GM13976 (cell line): ENCODE measurements at regions not wholly inside any gene's neighbourhood (a gene's known extent, or its start where the extent isn't known, plus 50 kb on each side); places are given as distances from the start of the nearest gene placed in this dataset.

Experiments
- DNase-seq: peaks from one replicate; pipeline ENCODE4 v3.0.0; 2012; ENCODE audit warnings: low spot score
- in situ Hi-C: fragments of 300-500 bp; cut with MboI; formaldehyde crosslinking; loops from one replicate; pipeline ENCODE4 v1.12.0; 2022; ENCODE audit warnings: low sequenced_read_pairs, mixed read lengths, inconsistent platforms; ENCODE audit not compliant: unreplicated experiment
- TF ChIP-seq, protein P1 (sequence below): IDR thresholded peaks from 2 replicates; pipeline ENCODE4 v1.5.1; 2012; ENCODE audit warnings: borderline replicate concordance, mild to moderate bottlenecking; ENCODE audit not compliant: insufficient read depth; ENCODE audit errors: extremely low read depth, missing control alignments, control extremely low read depth

DNA sequence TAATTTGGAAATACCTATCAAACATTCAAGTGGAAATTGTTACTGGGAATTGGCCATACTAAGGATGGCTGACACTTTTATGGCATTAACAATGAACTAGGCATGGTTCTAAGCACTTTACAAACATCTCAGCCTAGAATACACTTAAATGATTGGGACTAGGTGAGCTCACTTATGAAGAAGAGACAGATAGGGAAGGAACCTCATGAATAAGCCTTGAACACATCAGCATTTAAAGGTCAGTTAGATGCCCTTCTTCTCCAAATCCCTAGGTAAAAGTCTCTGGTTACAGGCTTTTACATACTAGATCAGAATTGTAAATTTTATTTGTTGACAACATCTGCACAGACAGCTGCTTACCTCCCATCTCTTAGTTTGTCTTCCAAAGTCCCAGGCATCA lies 488.6 kb downstream of the RMST start:
- TF ChIP-seq, protein P1, sequence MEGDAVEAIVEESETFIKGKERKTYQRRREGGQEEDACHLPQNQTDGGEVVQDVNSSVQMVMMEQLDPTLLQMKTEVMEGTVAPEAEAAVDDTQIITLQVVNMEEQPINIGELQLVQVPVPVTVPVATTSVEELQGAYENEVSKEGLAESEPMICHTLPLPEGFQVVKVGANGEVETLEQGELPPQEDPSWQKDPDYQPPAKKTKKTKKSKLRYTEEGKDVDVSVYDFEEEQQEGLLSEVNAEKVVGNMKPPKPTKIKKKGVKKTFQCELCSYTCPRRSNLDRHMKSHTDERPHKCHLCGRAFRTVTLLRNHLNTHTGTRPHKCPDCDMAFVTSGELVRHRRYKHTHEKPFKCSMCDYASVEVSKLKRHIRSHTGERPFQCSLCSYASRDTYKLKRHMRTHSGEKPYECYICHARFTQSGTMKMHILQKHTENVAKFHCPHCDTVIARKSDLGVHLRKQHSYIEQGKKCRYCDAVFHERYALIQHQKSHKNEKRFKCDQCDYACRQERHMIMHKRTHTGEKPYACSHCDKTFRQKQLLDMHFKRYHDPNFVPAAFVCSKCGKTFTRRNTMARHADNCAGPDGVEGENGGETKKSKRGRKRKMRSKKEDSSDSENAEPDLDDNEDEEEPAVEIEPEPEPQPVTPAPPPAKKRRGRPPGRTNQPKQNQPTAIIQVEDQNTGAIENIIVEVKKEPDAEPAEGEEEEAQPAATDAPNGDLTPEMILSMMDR: no peak
- no peak for DNase-seq
- in situ Hi-C loops: no loop called here

- TF ChIP-seq, protein P1: no peak
- no peak for DNase-seq
- in situ Hi-C loops: no loop called here
Observed at GRCh38 chr12:97951717-97952116, 489.1 kb downstream of the RMST start.

GRCh38 chr12:97957109-97957508 lies 494.5 kb downstream of the RMST start:
- DNase-seq: no peak
- TF ChIP-seq, protein P1: no peak
- in situ Hi-C loops: no loop called here

- TF ChIP-seq, protein P1: no peak
Observed at GRCh38 chr12:97960225-97960624, 497.6 kb downstream of the RMST start.

DNA sequence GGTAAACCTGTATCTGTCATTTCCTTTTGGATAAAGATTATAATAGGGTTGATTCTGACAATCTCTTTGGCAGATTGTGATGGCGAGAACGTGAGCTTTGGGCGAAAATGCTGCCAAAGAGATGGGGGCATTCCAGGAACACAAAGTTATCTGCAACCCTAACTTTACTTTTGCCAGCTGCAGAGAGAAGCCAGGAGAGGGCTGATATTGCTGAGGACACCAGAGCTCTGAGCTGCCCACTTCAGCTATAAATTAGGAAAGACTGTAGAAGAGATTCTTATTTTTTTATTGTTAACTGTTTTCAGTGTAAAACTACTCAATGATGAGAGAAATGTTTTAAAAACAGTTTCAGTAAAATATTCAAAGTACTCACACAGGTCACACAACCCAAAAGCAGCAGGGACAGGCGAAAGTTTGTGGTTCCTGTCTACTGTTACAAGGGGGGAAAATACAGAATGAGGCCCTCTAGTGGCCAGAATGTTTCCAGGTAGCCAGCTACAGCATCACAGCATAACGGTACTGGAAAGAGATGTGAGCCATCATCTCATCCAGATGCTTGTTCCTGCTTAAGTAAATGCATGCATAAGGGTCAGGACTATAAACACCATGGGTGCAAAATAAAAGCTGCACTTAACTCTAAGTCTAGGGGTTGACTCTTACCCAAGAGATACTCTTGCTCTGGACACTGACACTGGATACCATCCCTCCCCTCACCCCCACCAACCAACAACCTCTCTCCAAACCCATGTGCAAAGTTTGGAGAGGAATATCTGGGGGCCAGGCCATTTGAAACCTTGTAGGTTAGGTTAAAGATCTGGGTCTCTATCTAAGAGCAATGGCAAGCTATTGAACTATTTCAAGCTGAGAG lies 498.4 kb downstream of the RMST start:
- DNase-seq: peak; percentile 13
- in situ Hi-C loops: no loop called here
- TF ChIP-seq, protein P1: peak; percentile 67

More at GRCh38 chr12:97960225-97960624, 497.6 kb downstream of the RMST start:
- in situ Hi-C loops: no loop called here
- DNase-seq: no peak

DNA sequence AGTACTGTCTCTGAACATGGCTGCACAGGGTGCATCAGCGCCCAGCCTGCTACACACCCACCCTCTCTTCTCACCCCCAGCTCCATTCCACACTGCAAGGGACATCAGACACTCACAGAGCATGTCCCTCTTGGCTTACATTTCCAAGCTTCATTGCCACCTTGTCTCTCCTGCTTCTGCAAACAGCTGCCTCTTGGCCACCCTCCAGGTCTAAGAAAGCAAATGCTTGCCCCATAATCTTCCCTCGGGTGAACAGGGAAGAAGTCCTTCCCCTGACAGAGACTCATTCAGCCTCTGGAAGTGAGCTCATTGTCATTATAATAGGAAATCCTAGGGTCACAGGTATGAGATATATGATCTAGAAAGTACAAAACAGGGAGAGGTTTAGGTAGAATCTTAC lies 505.2 kb downstream of the RMST start:
- in situ Hi-C loops: no loop called here
- TF ChIP-seq, protein P1: no peak
- no peak for DNase-seq
